CD4-positive, alpha-beta T cell treated with Interleukin-21 for 1 hour (primary cell): ENCODE measurements at regions not wholly inside any gene's neighbourhood (a gene's known extent, or its start where the extent isn't known, plus 50 kb on each side); places are given as distances from the start of the nearest gene placed in this dataset.
"Not testable (repeated sequence)": the region's sequence is repeated elsewhere in the genome, so short reads cannot be mapped to it uniquely, and the experiment has no call there.

Experiments used
- DNase-seq: peaks from one replicate; pipeline ENCODE4 v3.0.0-alpha.2; 2020

DNA sequence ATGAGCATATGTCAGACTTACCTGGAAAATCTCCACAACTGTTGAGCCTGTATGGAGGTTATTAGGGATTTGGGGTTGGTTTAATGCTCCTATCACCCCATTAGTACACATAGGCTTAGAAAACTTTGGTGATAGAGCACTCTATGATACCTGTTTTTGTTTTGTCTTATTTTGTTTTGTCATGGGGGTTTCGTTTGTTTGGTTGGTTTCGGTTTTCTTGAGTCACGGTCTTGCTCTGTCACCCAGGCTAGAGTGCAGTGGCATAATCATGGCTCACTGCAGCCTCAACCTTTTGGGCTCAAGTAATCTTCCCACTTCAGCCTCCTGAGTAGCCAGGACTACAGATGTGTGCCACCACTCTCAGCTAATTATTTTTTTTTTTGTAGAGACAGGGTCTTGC is 70.0 kb downstream of the MZT1 start:
- no peak for DNase-seq

DNA sequence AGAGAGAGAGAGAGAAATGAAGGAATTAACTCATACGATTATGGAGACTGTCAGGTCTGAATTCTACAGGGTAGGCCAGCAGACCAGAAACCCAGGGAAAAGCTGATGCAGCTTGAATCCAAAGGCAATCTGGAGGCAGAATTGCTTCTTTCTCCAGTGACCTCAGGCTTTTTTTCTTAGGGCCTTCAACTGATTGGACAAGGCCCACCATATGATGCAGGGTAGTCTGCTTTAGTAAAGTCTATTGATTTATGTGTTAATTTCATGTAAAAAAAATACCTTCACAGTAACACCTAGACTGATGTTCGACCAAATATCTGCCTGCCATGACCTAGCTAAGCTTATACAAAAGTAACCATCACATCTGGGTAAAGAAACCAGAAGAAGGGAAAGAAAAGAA is 71.1 kb downstream of the MZT1 start:
- no peak for DNase-seq

DNA sequence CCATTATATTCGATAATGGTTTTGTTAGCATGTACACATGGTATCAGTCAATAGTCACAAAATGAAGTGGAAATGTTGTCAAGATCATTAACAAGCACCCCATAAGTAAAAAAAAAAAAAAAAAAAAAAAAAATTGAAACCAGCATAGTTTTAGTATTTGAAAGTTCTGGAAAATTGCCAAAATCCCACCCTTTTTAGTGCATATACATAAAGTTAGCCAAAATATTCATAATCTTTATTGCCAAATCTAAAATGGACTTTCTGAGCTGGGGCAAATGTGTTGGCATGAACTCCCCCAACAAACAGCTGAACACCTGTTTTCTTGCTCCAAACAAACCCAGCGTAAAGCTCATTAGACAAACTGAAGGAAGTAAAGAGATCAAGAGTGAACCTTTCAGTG is 73.9 kb downstream of the MZT1 start:
- no peak for DNase-seq

DNA sequence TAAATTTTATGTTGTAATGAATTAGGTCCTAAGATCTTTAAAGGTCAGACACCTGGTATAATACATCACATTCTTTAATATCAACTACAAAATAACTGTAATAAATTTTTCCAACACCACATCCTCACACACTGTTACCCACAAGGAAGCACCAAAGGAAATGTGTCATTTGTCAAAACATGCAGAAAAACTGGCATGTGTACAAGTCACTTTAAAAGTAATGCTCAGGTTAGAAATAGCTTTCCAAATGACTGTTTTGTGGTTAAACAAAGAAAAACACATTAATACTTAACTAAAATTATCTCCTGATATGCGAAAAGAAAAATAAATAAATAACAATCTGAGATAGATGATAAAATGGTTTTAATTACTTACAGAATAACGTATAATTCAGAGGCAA is 74.7 kb downstream of the MZT1 start:
- no peak for DNase-seq

DNA sequence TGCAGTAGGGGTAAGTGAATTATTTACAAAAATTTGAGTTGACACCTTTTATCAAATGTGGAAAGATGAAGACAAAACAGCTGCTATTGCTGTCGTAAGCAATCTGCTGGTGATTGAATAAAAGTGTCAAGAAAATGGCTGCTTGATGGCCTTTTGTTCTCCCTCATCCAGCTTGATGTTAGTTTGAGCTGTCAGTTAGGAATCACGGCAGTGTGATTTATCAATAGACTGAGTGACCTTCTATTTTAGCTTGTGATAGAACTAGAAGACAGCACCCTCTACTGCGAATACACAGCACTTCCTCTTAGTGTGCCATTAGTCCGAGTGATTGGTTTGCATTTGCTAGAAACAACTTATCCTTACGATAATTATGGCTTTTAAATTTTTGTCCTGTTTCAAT is 76.3 kb downstream of the MZT1 start:
- DNase-seq: no peak

DNA sequence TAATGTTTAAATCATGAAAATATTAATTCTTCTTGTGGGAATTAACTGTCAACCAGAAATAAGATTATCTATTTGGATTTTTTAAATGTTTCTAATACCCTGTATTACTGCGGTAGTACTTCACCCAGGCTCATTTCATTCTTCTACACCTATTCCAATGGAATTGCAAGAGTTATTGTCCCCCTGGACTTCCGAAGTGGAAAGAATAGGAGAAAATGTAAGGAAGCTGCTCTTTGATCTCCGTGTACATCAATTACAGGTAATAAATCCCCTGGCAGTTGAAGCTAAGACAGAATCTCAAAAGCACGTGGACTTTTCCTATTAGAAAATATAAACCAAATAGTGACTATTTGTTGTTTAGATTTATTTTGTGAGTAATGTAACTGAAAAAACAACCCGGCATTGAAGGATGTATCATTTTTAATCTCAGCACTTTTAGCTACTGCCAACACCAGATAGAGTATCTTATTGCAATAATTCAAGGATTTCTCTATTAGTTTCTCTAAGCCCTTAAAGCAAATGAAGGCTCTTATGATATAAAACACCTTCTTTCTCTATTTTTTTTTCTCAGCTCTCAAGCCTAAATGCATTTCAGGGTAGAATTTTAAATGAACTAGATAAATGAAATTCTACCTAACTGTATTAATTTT is 77.3 kb downstream of the MZT1 start:
- DNase-seq: no peak

DNA sequence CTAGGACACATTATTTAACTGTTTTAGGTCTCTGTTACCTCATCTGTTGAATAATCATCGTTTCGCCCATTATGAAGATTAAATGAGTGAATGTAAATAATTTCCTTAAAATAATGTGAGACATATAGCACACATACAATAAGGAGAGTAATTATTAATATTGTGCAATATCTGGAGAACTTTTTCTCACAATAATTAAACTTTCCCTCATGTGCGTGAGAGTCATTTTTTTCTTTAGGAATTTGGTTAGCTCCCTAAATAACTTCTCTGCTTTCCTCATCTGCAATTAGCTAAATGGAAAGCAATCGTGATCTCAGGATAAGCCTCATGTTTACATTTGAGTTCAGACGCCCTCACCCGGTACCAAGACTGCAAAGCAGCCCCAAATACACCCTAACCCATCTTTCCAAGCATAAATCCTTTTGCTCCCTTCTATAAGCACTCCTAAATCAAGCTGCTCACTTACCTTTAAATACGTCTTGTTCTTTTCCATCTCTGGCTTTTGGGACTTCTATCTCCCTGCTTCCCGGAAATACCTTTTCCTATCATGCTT is 78.8 kb downstream of the MZT1 start:
- DNase-seq: no peak

DNA sequence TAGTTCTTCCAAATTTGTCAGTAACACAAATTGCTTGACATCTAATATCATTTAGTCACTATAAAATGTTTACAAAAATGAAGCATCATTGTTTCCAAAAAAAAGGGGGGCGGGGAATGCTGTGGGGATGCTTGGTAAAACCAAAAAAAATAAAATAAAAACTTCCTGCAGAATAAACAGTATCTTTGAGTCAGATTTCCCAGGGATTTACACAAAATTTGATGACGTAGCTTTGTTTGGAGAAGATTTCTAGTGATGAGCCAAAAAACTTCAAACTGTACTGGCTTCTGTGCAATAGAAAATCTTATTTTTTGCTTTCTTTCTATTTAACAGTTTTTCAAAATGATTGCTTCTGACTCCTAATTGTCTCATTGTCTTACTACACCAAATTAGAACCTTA is 80.0 kb downstream of the MZT1 start:
- no peak for DNase-seq

DNA sequence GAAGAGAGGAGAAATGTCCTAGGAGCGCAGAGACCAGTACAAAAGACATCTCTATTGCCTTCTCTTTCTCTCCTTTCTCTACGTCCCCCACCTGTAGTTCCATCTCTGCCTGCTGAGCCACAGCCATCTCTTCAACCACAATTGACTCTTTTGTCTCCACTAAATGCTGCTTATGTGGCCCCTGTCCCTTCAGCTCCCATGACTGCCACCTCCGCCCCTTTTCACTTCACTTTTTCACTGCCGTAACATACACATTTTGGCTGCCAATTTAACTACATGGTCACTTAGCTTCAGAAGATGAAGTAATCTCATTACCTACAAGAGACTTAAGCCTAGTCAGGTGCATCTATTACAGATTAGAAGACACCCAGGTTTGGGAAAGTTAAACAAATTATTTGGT is 81.9 kb downstream of the MZT1 start:
- DNase-seq: no peak

DNA sequence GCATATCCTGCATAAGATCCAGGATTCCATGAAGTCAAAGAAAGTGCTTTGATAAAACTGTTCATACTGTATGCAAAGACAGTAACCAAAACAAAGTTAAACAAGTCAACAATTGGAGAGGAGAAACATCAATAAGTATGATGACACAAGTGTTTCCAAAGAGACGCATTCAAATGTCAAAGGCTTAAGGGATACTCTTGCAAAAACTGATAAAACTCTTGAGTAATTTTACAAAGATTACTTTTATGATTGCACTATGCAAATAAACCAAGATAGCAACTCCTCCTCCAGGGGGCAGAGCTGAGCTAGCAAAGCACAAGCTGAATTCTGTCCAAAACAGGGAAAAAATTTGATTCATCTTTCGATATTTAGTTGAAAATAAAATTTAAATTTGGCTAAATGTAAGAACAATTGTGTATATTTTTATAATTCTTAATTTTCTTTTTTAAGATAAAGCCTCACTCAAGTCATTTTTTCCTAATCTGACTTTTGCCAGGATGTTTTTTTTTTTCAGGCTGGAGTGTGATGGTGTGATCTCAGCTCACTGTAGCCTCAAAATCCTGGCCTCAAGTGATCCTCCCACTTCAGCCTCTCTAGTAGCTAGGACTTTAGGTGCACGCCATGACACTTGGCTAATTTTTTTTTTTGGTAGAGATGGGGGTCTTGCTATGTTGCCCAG is 84.0 kb downstream of the MZT1 start:
- peak; percentile 39 for DNase-seq

DNA sequence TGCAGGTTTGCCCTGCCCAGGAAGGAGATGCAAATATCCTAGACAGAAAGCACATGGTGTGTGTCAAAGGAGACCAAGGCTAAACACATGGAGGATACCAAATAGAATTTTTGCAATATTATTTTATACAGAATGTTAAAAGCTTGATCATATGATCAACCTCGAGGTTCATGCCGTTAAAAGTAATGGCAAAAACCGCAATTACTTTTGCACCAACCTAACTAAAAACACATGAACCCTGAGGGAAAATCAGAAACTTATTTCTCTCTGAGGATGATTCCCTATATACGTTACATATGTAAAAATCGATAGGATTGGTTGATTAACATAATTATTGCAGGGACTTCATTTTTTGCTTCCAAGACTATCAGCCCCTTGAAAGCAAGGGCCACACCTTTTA is 88.1 kb downstream of the MZT1 start:
- no peak for DNase-seq

DNA sequence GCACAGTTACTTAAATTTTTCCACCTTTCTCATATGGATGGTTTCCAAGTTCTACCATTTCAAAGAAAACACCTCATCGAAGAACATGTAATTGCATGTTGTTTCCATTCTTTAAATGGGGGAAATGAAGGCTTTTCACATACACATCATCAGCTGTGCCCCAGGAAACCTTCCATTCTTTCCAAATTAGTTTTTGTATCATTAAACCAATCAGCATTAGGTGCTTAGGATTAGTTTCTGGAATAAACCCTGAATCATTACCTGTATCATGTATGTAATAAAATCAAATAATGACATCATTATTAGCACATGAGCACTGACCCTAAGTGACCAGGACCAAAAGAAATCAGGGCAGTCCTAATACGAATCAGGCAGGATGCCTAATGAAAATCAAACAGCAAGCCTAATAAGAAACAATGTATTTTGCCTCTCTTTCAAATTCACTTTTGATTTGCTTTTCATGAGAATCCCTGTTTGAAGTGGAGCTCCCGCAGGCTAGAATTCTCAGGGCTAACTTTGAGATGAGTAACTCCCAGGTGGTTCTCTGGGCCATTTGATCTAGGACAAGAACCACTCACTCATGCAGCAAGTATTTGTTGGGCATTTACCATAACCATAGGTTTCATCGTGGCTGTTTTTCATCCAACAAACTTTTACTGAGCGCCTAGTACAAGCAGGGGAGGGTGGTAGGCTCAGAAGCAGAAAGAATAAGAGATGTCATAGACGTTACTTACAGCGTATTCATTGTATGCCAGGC is 89.2 kb downstream of the MZT1 start:
- DNase-seq: no peak

DNA sequence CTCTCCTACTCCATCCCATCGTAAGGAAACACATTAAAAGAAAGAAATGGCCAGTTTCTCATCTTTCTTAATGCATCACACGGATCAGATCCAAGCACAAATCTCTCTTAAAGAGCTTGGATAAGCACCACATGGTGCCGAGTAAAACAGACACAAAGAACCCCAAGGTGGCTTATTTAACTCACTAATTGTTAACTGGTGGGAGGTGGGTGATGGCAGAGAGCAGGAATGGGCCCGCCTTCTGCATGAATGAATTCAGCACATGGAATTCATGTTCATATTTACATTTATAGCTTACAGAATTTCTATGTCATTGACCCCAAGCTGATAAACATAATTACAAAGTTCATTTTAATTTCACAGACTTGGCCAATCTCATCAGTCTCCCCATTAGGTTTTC is 89.9 kb downstream of the MZT1 start:
- no peak for DNase-seq

DNA sequence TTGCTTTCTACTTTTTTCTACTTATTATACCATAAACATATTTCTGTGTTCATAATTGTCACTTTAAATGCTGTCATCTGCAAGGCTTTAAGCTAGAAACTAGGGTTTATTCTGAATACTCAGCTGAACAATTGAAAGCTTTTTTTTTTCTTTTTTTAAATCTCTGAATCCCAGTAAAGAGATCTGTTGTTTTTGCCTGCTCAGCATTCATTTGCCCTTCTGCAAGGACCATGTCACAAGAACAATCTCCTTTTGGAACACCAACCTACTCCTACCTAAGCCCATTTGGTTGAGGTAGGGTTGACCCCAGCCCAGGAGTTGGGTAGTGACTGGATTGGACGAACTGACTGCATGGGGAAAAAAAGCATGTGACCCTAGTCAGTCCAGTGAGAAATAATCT is 92.6 kb downstream of the MZT1 start:
- DNase-seq: no peak

DNA sequence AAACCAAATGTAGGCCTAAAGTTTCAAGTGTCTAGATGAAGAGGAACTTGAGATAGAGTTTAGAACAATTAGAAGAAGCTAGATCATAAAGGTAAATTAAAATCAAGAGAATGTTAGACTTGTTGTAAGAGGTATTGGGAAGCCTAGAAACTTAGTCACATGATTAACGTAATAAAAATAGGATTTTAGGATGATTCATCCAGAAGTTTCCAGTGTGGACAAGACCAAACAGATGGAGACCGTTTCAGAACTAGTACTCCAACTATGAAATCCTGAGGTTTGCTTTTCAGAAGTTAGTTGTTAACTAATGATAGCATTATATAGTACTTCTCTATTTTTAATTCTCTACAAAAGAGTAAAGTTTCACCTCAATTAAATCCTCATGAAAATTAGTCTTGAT is 104.9 kb downstream of the MZT1 start:
- no peak for DNase-seq

DNA sequence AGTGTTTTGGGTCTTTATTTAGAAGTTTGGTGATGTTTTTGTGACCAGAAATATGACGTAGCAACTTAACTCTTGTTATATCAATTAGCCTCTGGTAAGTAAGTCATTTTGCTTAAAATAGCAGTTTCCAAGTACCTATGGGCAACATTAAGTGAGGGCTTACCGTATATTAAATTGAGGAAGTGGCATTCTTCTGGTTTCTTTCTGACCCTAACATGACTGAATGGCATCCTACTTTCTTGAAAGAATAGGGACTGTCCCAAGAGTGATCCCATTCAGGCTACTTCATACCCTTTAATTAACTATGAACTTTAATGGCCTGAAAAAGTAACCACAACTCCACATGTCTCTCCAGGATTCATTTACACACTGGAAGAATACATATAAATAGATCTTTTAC is 106.6 kb downstream of the MZT1 start:
- DNase-seq: no peak

DNA sequence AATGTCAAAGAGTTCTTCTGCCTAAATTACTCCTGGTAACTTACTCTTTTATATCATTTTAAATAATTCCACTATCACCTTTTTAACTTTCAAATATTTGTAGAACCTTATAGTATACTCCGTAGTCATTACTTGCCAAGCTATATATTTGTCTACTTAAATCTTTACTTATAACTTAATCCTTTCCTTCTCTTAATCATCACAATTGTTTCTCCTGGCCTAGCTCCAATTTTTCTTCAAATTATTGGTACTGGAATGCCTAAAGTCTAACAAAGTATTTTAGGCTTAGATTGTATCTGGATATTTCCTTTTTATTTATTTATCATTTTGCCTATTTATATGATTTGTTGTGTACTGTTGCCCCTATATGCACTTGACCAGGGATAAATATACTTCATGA is 109.5 kb downstream of the MZT1 start:
- no peak for DNase-seq

DNA sequence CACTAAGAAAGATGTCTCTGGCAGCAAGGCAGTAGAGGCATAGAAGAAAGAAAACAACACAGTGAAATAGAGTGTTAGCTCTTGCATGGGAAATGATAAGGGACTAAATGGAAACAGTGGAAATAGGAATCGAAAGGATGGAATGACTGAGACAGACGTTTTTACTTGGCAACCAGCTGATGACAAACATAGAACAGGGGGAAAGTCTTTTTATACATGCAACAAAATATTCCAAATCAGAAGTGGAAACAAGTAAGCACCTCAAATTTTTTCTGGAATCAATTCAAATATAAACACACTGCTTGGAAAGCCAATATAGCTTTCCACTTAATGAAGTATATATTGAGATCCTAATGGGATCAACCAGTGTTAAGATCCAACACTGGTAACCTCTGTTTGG is 110.2 kb downstream of the MZT1 start:
- no peak for DNase-seq

DNA sequence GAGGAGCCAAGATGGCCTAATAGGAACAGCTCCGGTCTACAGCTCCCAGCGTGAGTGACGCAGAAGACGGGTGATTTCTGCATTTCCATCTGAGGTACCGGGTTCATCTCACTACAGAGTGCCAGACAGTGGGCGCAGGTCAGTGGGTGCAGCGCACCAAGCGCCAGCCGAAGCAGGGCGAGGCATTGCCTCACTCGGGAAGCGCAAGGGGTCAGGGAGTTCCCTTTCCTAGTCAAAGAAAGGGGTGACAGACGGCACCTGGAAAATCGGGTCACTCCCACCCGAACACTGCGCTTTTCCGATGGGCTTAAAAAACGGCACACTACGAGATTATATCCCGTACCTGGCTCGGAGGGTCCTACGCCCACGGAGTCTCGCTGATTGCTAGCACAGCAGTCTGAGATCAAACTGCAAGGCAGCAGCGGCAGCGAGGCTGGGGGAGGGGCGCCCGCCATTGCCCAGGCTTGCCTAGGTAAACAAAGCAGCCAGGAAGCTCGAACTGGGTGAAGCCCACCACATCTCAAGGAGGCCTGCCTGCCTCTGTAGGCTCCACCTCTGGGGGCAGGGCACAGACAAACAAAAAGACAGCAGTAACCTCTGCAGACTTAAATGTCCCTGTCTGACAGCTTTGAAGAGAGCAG is 117.1 kb downstream of the MZT1 start:
- DNase-seq: not testable (repeated sequence)

DNA sequence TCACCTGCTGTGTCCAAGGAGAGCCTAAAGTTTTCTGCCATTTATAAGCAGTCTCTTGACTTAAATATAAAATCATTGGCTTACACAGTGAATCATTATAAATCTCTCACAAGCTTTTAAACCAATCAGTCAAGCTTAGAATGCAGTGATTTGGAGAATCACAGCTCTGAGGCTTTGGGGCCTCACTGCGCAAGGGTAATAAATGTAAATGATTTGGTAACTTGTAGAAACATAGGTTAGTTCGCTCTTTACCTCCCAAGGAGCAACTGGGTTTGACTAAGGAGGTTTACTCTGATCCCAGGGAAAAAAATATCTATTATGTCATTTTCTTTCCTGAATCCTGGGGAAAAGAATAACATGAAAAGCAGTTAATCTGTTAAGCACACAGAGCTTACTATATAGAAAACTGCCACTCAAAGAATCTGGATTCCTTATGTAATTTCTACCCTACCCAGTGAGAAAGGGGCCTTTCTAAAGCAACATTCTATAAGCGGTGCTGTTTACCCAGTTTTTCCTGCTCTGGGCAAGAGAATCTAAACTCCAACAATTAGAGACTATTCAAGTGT is 128.2 kb downstream of the MZT1 start:
- no peak for DNase-seq

DNA sequence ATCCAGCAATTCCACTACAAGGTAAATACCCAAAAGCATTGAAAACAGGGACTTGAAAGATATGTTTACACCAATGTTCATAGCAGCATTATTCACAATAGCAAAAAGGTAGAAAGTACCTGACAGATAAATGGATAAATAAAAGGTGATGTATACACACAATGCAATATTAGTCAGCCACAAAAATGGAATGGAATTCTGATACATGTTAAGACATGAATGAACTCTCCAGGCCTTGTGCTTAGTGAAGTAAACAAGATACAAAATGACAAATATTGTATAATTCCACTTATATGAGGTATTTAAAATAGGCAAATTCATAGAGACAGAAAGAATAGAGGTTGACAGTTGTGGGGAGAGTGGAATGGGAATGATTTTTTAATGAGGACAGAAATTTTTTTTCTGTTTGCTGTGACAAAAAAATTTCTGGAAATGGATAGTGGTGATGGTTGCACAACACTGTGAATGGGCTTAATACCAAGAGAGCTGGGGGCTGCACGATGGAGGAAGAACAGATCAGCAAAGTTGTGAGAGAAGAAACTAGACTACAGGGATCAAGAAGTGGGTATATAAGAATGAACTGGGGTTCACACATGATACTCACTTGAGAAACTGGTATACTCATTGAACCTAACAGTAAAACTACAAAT is 137.2 kb downstream of the MZT1 start:
- no peak for DNase-seq

DNA sequence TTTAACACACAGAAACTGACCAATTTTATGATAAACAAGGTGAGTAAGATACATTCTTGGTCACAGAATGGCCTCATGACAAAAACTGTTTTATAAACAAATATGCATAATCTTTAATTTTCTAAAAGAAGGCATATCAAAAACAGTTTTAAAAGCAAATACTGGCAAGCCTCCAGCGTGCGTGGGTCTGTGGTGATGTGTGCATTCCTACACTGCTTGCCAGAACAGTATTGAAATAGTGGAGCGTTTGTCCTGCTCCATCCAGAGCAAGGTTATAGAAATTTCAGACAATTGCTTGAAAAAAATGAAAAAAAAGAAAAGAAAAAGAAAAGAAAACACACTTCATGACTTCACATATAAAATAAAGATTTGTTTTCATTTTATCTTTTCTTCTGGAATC is 140.9 kb downstream of the MZT1 start:
- DNase-seq: no peak

DNA sequence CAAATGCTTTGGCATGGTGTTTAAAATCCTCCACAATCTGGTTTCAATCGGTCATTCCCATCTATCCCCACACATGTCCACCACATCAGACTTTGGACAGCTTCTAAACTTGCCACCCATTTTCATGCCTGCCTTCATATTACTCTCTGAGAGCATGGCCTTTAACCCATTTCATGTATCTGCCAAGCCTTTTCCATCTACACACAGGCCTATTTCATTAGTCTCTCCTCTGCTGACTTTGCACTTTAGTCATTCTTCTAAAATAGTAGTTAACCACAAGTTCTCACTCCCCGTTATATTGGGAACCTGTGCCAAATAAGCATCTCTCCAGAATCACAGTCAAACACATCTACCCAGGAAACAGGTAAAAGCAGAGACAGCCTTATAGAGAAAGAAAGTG is 142.2 kb downstream of the MZT1 start:
- no peak for DNase-seq
